ENCODE measurements at regions not wholly inside any gene's neighbourhood (a gene's known extent, or its start where the extent isn't known, plus 50 kb on each side); places are given as distances from the start of the nearest gene placed in this dataset.
"Not testable (repeated sequence)": the region's sequence is repeated elsewhere in the genome, so short reads cannot be mapped to it uniquely, and the experiment has no call there.

GRCh38 chr10:130351466-130352290 lies 215.5 kb downstream of the GLRX3 start:
- no peak for DNase-seq (ENCODE audit: low read depth)
- H3K9me3 ChIP-seq (ENCODE audit: control insufficient read depth, low read length) = peaks cover 13% of the 10 kb centered on the region

GRCh38 chr10:130352291-130352645 lies 216.1 kb downstream of the GLRX3 start:
- no peak for DNase-seq (ENCODE audit: low read depth)
- H3K9ac ChIP-seq (ENCODE audit: low read length) = no peak overlapping the region
- no peaks in the 10 kb centered on the region for H3K27me3 ChIP-seq (replicated peaks; ENCODE audit: control insufficient read depth, insufficient read depth, low read length)
- H3K36me3 ChIP-seq (ENCODE audit: control insufficient read depth, insufficient read depth, low read length, severe bottlenecking) = no peaks in the 10 kb centered on the region
- H3K4me3 ChIP-seq (ENCODE audit: low read length) = no peak overlapping the region
- H3K4me1 ChIP-seq (ENCODE audit: control insufficient read depth, insufficient read depth, low read length) = no peaks in the 10 kb centered on the region
- H3K9me3 ChIP-seq (ENCODE audit: control insufficient read depth, low read length) = peaks cover 7% of the 10 kb centered on the region

More at GRCh38 chr10:130351466-130352290, 215.5 kb downstream of the GLRX3 start:
- Histone ChIP-seq H3K27me3 (replicated peaks; ENCODE audit: control insufficient read depth, insufficient read depth, low read length) (no peaks in the 10 kb centered on the region), H3K9ac (ENCODE audit: low read length) (no peak overlapping the region), H3K36me3 (ENCODE audit: control insufficient read depth, insufficient read depth, low read length, severe bottlenecking) (no peaks in the 10 kb centered on the region), H3K4me1 (ENCODE audit: control insufficient read depth, insufficient read depth, low read length) (no peaks in the 10 kb centered on the region), H3K4me3 (ENCODE audit: low read length) (no peak overlapping the region)

- no peak overlapping the region for H3K4me3 ChIP-seq (ENCODE audit: low read length)
- H3K27me3 ChIP-seq (replicated peaks; ENCODE audit: control insufficient read depth, insufficient read depth, low read length) = no peaks in the 10 kb centered on the region
- DNase-seq (ENCODE audit: low read depth) = no peak
- H3K9ac ChIP-seq (ENCODE audit: low read length) = no peak overlapping the region
- H3K9me3 ChIP-seq (ENCODE audit: control insufficient read depth, low read length) = peaks cover 3% of the 10 kb centered on the region
- no peaks in the 10 kb centered on the region for H3K36me3 ChIP-seq (ENCODE audit: control insufficient read depth, insufficient read depth, low read length, severe bottlenecking)
- no peaks in the 10 kb centered on the region for H3K4me1 ChIP-seq (ENCODE audit: control insufficient read depth, insufficient read depth, low read length)
Observed at GRCh38 chr10:130353928-130354572, 217.9 kb downstream of the GLRX3 start.

- no peak for DNase-seq (ENCODE audit: low read depth)
- Histone ChIP-seq H3K4me3 (ENCODE audit: low read length) (no peak overlapping the region), H3K36me3 (ENCODE audit: control insufficient read depth, insufficient read depth, low read length, severe bottlenecking) (no peaks in the 10 kb centered on the region), H3K4me1 (ENCODE audit: control insufficient read depth, insufficient read depth, low read length) (no peaks in the 10 kb centered on the region), H3K9ac (ENCODE audit: low read length) (no peak overlapping the region), H3K27me3 (replicated peaks; ENCODE audit: control insufficient read depth, insufficient read depth, low read length) (no peaks in the 10 kb centered on the region), H3K9me3 (ENCODE audit: control insufficient read depth, low read length) (no peaks in the 10 kb centered on the region)
Observed at GRCh38 chr10:130354573-130354954, 218.4 kb downstream of the GLRX3 start.

DNA sequence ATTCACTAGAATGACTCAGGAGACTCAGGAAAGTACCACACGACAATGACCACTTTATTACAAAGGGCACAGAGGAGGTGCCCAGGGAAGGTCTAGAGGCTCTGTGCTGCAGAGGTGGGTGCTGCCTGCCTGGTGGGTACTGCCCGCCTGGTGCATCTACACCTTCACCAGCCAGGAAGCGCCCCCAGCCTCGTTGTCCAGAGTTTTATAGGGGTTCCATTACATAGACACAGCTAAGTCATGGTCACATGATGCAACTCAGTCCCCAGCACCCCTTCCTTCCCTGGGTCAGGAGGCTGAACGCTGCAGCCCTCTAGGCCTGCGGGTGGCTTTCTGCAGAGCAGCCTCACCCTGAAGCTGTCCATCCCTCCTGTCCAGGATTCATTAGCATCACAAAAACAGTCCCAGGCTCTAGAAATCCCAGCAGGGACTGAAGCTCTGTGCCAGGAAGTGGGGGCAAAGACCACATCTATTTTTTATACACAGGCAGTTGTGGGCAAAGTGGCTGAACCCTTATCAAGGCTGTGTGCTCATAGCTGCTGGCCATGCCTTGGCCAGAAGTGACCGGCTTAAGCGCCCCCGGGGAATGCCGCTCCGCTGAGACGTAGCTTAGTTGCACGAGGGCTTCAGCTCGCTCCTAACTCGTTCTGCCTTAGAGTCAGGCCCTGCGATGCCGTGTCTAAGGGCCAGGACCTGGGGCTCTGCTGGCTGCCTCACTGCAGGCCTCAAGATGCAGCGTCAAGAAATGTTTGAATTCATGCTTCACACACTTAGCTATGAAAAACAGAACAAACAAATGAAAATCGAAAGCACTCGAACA lies 219.0 kb downstream of the GLRX3 start:
- no peaks in the 10 kb centered on the region for H3K4me1 ChIP-seq (ENCODE audit: control insufficient read depth, insufficient read depth, low read length)
- H3K9me3 ChIP-seq (ENCODE audit: control insufficient read depth, low read length) = no peaks in the 10 kb centered on the region
- H3K27me3 ChIP-seq (replicated peaks; ENCODE audit: control insufficient read depth, insufficient read depth, low read length) = no peaks in the 10 kb centered on the region
- DNase-seq (ENCODE audit: low read depth) = no peak
- no peak overlapping the region for H3K9ac ChIP-seq (ENCODE audit: low read length)
- H3K36me3 ChIP-seq (ENCODE audit: control insufficient read depth, insufficient read depth, low read length, severe bottlenecking) = no peaks in the 10 kb centered on the region
- no peak overlapping the region for H3K4me3 ChIP-seq (ENCODE audit: low read length)

GRCh38 chr10:130356429-130356828 lies 220.2 kb downstream of the GLRX3 start:
- not testable (repeated sequence) for H3K9ac ChIP-seq (ENCODE audit: low read length); H3K4me3 ChIP-seq (ENCODE audit: low read length); DNase-seq (ENCODE audit: low read depth); H3K27me3 ChIP-seq (replicated peaks; ENCODE audit: control insufficient read depth, insufficient read depth, low read length); H3K36me3 ChIP-seq (ENCODE audit: control insufficient read depth, insufficient read depth, low read length, severe bottlenecking); H3K4me1 ChIP-seq (ENCODE audit: control insufficient read depth, insufficient read depth, low read length); H3K9me3 ChIP-seq (ENCODE audit: control insufficient read depth, low read length)

DNA sequence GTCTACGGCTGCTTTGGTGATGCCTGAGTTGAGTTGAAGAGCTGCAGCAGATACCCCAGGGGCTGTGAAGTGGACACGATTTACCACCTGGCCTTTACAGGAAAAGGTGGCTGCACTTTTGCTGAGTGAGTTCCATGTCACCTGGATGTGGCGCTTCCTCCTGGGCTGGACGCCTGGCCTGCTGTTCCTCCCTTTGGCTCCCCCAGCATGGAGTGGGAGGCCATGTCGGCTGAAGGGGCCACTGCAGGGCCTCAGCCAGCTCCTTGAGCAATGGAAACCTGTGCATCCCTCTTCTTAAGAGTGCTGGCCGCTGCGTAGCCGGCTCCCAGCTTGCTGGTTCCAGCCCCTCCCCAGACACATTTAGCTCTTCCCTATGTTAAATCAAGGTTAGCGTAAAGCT lies 221.0 kb downstream of the GLRX3 start:
- no peak for DNase-seq (ENCODE audit: low read depth)
- no peaks in the 10 kb centered on the region for H3K4me1 ChIP-seq (ENCODE audit: control insufficient read depth, insufficient read depth, low read length)
- H3K4me3 ChIP-seq (ENCODE audit: low read length) = no peak overlapping the region
- no peaks in the 10 kb centered on the region for H3K27me3 ChIP-seq (replicated peaks; ENCODE audit: control insufficient read depth, insufficient read depth, low read length)
- no peaks in the 10 kb centered on the region for H3K9me3 ChIP-seq (ENCODE audit: control insufficient read depth, low read length)
- H3K36me3 ChIP-seq (ENCODE audit: control insufficient read depth, insufficient read depth, low read length, severe bottlenecking) = no peaks in the 10 kb centered on the region
- no peak overlapping the region for H3K9ac ChIP-seq (ENCODE audit: low read length)

GRCh38 chr10:130357951-130358350 lies 221.8 kb downstream of the GLRX3 start:
- Histone ChIP-seq H3K9me3 (ENCODE audit: control insufficient read depth, low read length) (no peaks in the 10 kb centered on the region), H3K4me3 (ENCODE audit: low read length) (no peak overlapping the region), H3K9ac (ENCODE audit: low read length) (no peak overlapping the region), H3K27me3 (replicated peaks; ENCODE audit: control insufficient read depth, insufficient read depth, low read length) (no peaks in the 10 kb centered on the region), H3K36me3 (ENCODE audit: control insufficient read depth, insufficient read depth, low read length, severe bottlenecking) (no peaks in the 10 kb centered on the region), H3K4me1 (ENCODE audit: control insufficient read depth, insufficient read depth, low read length) (no peaks in the 10 kb centered on the region)
- no peak for DNase-seq (ENCODE audit: low read depth)

DNA sequence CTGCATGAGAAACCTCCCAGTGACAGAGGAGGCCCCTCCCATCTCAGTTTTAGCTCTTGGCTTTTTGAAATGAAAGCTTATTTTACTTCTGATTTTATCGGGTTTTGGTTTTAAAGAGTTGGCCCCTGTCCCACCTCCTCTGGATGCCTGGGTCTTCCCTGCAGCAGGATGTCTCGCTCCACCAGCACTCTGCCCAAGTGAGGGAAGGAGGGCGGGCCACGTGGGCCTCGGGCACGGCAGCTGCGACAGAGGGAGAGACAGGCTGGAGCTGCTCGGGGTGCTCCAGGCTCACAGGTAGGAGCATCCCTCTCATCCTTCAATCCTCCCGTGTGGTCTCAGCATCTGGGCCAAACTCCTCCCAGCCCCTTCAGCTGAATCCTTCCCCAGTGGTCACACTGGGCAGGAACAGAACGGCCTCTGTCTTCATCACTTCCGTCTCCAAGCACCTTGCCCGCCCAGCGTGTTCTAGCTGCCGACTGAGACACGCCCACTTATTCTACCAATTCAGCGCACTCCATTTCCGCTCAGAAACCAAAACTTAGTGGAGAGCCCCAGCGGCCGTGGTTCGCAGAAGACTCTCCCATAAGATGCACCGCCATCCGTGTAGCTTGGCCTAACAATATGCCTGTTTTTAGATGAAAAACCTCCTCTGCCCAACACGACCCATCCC lies 222.9 kb downstream of the GLRX3 start:
- Histone ChIP-seq H3K27me3 (replicated peaks; ENCODE audit: control insufficient read depth, insufficient read depth, low read length) (no peaks in the 10 kb centered on the region), H3K4me3 (ENCODE audit: low read length) (no peak overlapping the region), H3K9me3 (ENCODE audit: control insufficient read depth, low read length) (no peaks in the 10 kb centered on the region), H3K36me3 (ENCODE audit: control insufficient read depth, insufficient read depth, low read length, severe bottlenecking) (no peaks in the 10 kb centered on the region), H3K9ac (ENCODE audit: low read length) (no peak overlapping the region), H3K4me1 (ENCODE audit: control insufficient read depth, insufficient read depth, low read length) (no peaks in the 10 kb centered on the region)
- DNase-seq (ENCODE audit: low read depth) = no peak

- no peak for DNase-seq (ENCODE audit: low read depth)
- Histone ChIP-seq H3K9ac (ENCODE audit: low read length) (no peak overlapping the region), H3K27me3 (replicated peaks; ENCODE audit: control insufficient read depth, insufficient read depth, low read length) (no peaks in the 10 kb centered on the region), H3K9me3 (ENCODE audit: control insufficient read depth, low read length) (no peaks in the 10 kb centered on the region), H3K4me3 (ENCODE audit: low read length) (no peak overlapping the region), H3K36me3 (ENCODE audit: control insufficient read depth, insufficient read depth, low read length, severe bottlenecking) (no peaks in the 10 kb centered on the region), H3K4me1 (ENCODE audit: control insufficient read depth, insufficient read depth, low read length) (no peaks in the 10 kb centered on the region)
Observed at GRCh38 chr10:130359711-130360110, 223.5 kb downstream of the GLRX3 start.

GRCh38 chr10:130360826-130361311 lies 224.7 kb downstream of the GLRX3 start:
- Histone ChIP-seq H3K27me3 (replicated peaks; ENCODE audit: control insufficient read depth, insufficient read depth, low read length) (no peaks in the 10 kb centered on the region), H3K9me3 (ENCODE audit: control insufficient read depth, low read length) (no peaks in the 10 kb centered on the region), H3K36me3 (ENCODE audit: control insufficient read depth, insufficient read depth, low read length, severe bottlenecking) (no peaks in the 10 kb centered on the region), H3K4me3 (ENCODE audit: low read length) (no peak overlapping the region), H3K4me1 (ENCODE audit: control insufficient read depth, insufficient read depth, low read length) (no peaks in the 10 kb centered on the region), H3K9ac (ENCODE audit: low read length) (no peak overlapping the region)
- no peak for DNase-seq (ENCODE audit: low read depth)
